Glomerular endothelial cell (primary cell): ENCODE measurements at regions not wholly inside any gene's neighbourhood (a gene's known extent, or its start where the extent isn't known, plus 50 kb on each side); places are given as distances from the start of the nearest gene placed in this dataset.

Experiments
- DNase-seq: peaks from one replicate; pipeline ENCODE4 v3.0.0-alpha.2; 2011; ENCODE audit warnings: low read depth, low spot score; ENCODE audit errors: extremely low read depth

GRCh38 chr9:117488659-117489058 is 73.8 kb upstream of the ASTN2 start:
- no peak for DNase-seq

GRCh38 chr9:117487555-117488175 is 72.8 kb upstream of the ASTN2 start:
- DNase-seq = peak; percentile 10

- DNase-seq = no peak
These were observed 71.6 kb upstream of the ASTN2 start for GRCh38 chr9:117486426-117486825.

- no peak for DNase-seq
These were observed 70.3 kb upstream of the ASTN2 start for GRCh38 chr9:117485176-117485575.

GRCh38 chr9:117480729-117481128 is 65.9 kb upstream of the ASTN2 start:
- DNase-seq = no peak

GRCh38 chr9:117480253-117480652 is 65.4 kb upstream of the ASTN2 start:
- DNase-seq = no peak

- no peak for DNase-seq
These were observed 58.4 kb upstream of the ASTN2 start for GRCh38 chr9:117473293-117473692.

GRCh38 chr9:117470902-117471301 is 56.0 kb upstream of the ASTN2 start:
- DNase-seq = no peak

GRCh38 chr9:117470455-117470854 is 55.6 kb upstream of the ASTN2 start:
- no peak for DNase-seq

- no peak for DNase-seq
These were observed 51.3 kb upstream of the ASTN2 start for GRCh38 chr9:117466111-117466510.

- no peak for DNase-seq
These were observed 50.8 kb upstream of the ASTN2 start for GRCh38 chr9:117465706-117466105.

GRCh38 chr9:117464941-117465616 is 50.2 kb upstream of the ASTN2 start:
- DNase-seq = no peak
